Heart right ventricle (tissue), 16 donors: ENCODE measurements at regions not wholly inside any gene's neighbourhood (a gene's known extent, or its start where the extent isn't known, plus 50 kb on each side); places are given as distances from the start of the nearest gene placed in this dataset.

Source experiments
- ATAC-seq, 8 donors: fragments of 200-7000 bp; cut with Tn5 transposase; one replicate each; pipeline ENCODE4 v1.9.1; 2020; ENCODE audit warnings: mild to moderate bottlenecking in 8 of 8, moderate library complexity in 8 of 8, moderate number of reproducible peaks in 1 of 8
- DNase-seq, 2 donors: peaks; one replicate each; pipeline ENCODE4 v3.0.0-alpha.2; 2020
- H3K27ac ChIP-seq, 10 donors: fragments of 200-600 bp; sonication (generic) in 2 of 10; one replicate each; pipeline versions ENCODE4 v1.5.0 to v1.8.0; 2020 to 2022; ENCODE audit warnings: mild to moderate bottlenecking in 3 of 10
- H3K27me3 ChIP-seq, 7 donors: fragments of 200-600 bp; one replicate each; pipeline ENCODE4 v1.8.0; 2021 to 2022; ENCODE audit warnings: mild to moderate bottlenecking in 2 of 7
- H3K36me3 ChIP-seq, 9 donors: fragments of 200-600 bp; sonication (generic) in 1 of 9; one replicate each; pipeline versions ENCODE4 v1.5.0 to v1.8.0; 2020 to 2022; ENCODE audit warnings: mild to moderate bottlenecking in 2 of 9
- H3K4me1 ChIP-seq, 9 donors: fragments of 200-600 bp; sonication (generic) in 1 of 9; one replicate each; pipeline versions ENCODE4 v1.5.0 to v1.8.0; 2020 to 2022; ENCODE audit warnings: mild to moderate bottlenecking in 4 of 9
- H3K4me3 ChIP-seq, 10 donors: fragments of 200-600 bp; sonication (generic) in 2 of 10; one replicate each; pipeline versions ENCODE4 v1.5.0 to v1.8.0; 2020 to 2022; ENCODE audit warnings: mild to moderate bottlenecking in 7 of 10, moderate library complexity in 2 of 10
- H3K9me3 ChIP-seq, 11 donors: fragments of 200-600 bp in 10 of 11; sonication (generic) in 2 of 11; one replicate each; pipeline versions ENCODE4 v1.5.0 to v1.8.0; 2013 to 2022; ENCODE audit warnings: mild to moderate bottlenecking in 2 of 11, control low read depth in 1 of 11, moderate library complexity in 1 of 11
- WGBS, 2 donors: extraction: QIAGEN DNeasy Blood & Tissue Kit; methylation state at CpG; one replicate each; pipeline ENCODE4 v1.1.7; 2013; ENCODE audit warnings: inconsistent platforms in 1 of 2; 5-methylcytosine and 5-hydroxymethylcytosine counted together
- intact Hi-C, 10 donors: fragments of 100-400 bp; cut with DNase I; formaldehyde crosslinking; loops; one replicate each; pipeline versions ENCODE4 v1.11.1 to v1.14.2; 2022
- TF ChIP-seq, protein P1 (sequence below), 9 donors: fragments of 200-600 bp; sonication (generic) in 2 of 9; IDR thresholded peaks; one replicate each; pipeline versions ENCODE4 v1.5.0 to v1.8.0; 2021 to 2022; ENCODE audit warnings: antibody characterized with exemption in 9 of 9, mild to moderate bottlenecking in 5 of 9, moderate library complexity in 1 of 9
- donor health status: Arrhythmogenic right ventricular cardiomyopathy.
- donor health status: ischemic (EF 13 %, LVEDD 7.1; RV severe dilation, severe dysfunction).
- donor health status: healthy with polysubstance abuse.
- donor health status: DM: no; HTN: yes; CAD: no.
- donor health status: DM: no; HTN: no; CAD: no.
- donor health status: ischemic (EF 25% LVEDD 6.9; RV normal size, moderate dysfunction).
- donor health status: ischemic (EF 25% LVEDD 5.7; RV mildly dilated, moderate dysfunction).
- donor health status: healthy.
- donor health status: DM: yes; HTN: yes; CAD: no.
- donor health status: Ischemic cardiomyopathy.
- donor health status: ischemic (EF 35%, LVEDD 5.7; RV mildly dilated, moderate dysfunction).
- donor health status: nonischemic (EF 11% LVEDD 7.7; RV severe dilation, severe dysfunction).
- donor health status: DM: yes; HTN: yes; CAD: no.
- donor health status: PGD.
- donor health status: ischemic (EF 29% LVEDD 5.4; RV normal size, mild dysfunction).
- donor health status: nonischemic (EF 23%, LVEDD 6.1; RV moderate dilation, normal function).

DNA sequence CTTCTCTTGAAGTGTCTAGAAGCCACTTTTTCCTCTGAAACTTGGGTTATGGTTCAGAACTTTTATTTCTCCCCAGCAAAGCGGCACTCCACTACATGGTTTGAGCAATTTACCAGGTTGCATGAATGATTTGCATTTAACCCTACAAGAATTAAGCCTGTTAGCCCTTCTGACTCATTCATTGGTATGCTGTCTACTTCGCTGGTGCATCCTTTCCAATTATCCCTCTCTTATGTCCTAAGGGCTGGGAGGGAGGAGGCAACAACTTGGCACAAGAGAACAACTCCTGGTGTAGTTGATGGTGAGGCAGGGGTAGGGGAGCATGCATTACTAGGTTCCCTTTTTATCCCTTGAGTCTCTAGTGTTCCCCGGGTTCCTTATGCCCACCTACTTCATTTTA, 293.4 kb upstream of the MEX3C start:
- H3K9me3 ChIP-seq, result no peaks in the 10 kb centered on the region
- DNase-seq, result no peak
- no peaks in the 10 kb centered on the region for H3K27me3 ChIP-seq
- intact Hi-C loops, result loop anchor here in 1 of 10 donors (10.0 kb wide), 1 partner anchor 56 kb away; no protein-coding TSS in a partner anchor
- no peak for ATAC-seq
- WGBS, 2 donors, result 86 to 90% methylated on average over 3 of the region's 3 CpGs
- H3K4me1 ChIP-seq, result peaks cover 0 to 2% (median 0%) of the 10 kb centered on the region in 9 donors
- H3K27ac ChIP-seq, result no peak overlapping the region
- no peak overlapping the region for H3K4me3 ChIP-seq
- no peaks in the 10 kb centered on the region for H3K36me3 ChIP-seq
- TF ChIP-seq, protein P1, sequence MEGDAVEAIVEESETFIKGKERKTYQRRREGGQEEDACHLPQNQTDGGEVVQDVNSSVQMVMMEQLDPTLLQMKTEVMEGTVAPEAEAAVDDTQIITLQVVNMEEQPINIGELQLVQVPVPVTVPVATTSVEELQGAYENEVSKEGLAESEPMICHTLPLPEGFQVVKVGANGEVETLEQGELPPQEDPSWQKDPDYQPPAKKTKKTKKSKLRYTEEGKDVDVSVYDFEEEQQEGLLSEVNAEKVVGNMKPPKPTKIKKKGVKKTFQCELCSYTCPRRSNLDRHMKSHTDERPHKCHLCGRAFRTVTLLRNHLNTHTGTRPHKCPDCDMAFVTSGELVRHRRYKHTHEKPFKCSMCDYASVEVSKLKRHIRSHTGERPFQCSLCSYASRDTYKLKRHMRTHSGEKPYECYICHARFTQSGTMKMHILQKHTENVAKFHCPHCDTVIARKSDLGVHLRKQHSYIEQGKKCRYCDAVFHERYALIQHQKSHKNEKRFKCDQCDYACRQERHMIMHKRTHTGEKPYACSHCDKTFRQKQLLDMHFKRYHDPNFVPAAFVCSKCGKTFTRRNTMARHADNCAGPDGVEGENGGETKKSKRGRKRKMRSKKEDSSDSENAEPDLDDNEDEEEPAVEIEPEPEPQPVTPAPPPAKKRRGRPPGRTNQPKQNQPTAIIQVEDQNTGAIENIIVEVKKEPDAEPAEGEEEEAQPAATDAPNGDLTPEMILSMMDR (IDR thresholded peaks at IDR 0.05), result no peak

DNA sequence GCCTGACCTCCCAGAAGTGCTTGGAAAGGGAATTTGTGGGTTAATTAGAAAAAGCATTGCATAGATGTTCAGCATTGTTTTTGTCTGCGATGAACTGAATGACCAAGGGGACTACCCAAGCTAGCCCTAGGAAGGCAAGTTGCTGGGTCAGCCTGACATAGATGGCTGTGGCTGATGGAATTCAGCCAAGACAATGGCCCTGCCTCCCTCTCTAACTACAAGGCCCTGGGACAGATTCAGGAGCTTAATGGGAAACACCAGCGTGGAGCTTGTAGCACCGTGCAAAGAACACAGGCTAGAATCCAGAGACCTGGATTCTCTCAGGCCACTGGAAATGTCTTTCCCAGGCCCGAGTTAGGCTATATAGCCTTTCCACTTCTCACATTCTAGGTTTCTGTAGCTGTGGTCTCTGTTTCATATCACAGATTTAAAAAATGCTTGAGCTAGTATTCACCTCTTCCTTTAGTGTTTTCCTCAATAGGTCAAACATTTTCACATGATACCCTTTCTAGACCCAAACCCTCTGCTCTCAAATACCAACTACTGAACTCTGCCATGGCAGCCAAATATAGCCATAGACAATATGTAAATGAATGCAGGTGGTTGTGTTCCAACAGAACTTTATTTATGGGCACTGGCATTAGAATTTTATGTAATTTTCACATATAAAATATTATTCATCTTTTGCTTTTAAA, 294.3 kb upstream of the MEX3C start:
- TF ChIP-seq, protein P1 (IDR thresholded peaks at IDR 0.05), result no peak
- Histone ChIP-seq H3K36me3 (no peaks in the 10 kb centered on the region), H3K27me3 (no peaks in the 10 kb centered on the region), H3K4me1 (peaks cover 0 to 2% (median 0%) of the 10 kb centered on the region in 9 donors), H3K9me3 (no peaks in the 10 kb centered on the region), H3K27ac (peak overlapping the region in 1 of 10 donors; percentile 31), H3K4me3 (no peak overlapping the region)
- WGBS, 2 donors, result 56 to 71% methylated on average over 4 of the region's 4 CpGs
- no peak for DNase-seq
- intact Hi-C loops, result loop anchor here in 1 of 10 donors (10.0 kb wide), 1 partner anchor 57 kb away; no protein-coding TSS in a partner anchor
- ATAC-seq, result peak in 6 of 8 donors; percentile 25 to 71 (median 56)

- Histone ChIP-seq H3K36me3 (no peaks in the 10 kb centered on the region), H3K9me3 (no peaks in the 10 kb centered on the region), H3K4me1 (peaks cover 0 to 14% (median 0%) of the 10 kb centered on the region in 9 donors), H3K27ac (peak overlapping the region in 8 of 10 donors; percentile 58 to 80 (median 68)), H3K4me3 (no peak overlapping the region), H3K27me3 (no peaks in the 10 kb centered on the region)
- intact Hi-C loops, result loop anchor here in 1 of 10 donors (10.0 kb wide), 1 partner anchor 63 kb away; no protein-coding TSS in a partner anchor
- TF ChIP-seq, protein P1 (IDR thresholded peaks at IDR 0.05), result no peak
- 44 to 55% methylated on average over 4 of the region's 4 CpGs for WGBS, 2 donors
- DNase-seq, result peak; percentile 41 to 76
- ATAC-seq, result peak; percentile 88 to 98 (median 96)
Measured at GRCh38 chr18:51498085-51498855, 300.8 kb upstream of the MEX3C start.

DNA sequence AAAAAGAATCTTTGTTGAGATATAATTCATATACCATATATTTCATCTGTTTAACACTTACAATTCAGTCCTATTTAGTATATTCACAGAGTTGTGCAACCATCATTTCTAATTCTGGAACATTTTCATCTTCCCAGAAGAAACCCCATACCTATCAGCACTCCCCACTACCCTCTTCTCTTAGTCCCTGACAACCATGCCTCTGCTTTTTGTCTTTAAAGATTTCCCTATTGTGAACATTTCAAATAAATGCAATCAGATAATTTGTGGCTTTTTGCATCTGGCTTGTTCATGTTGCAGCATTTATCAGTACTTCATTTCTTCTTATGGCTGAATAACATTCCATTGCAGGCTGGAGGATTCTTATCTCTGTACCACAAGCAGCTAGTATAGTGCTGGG, 305.9 kb upstream of the MEX3C start:
- ATAC-seq, result no peak

More for the DNA sequence above, 305.9 kb upstream of the MEX3C start:
- Histone ChIP-seq H3K27me3 (no peaks in the 10 kb centered on the region), H3K27ac (no peak overlapping the region), H3K4me1 (peaks cover 0 to 8% (median 0%) of the 10 kb centered on the region in 9 donors), H3K9me3 (peaks cover 0 to 20% (median 6%) of the 10 kb centered on the region in 11 donors), H3K36me3 (no peaks in the 10 kb centered on the region), H3K4me3 (no peak overlapping the region)
- intact Hi-C loops, result no loop called here
- no peak for DNase-seq
- TF ChIP-seq, protein P1 (IDR thresholded peaks at IDR 0.05), result no peak
